GM12878 (cell line): ENCODE measurements at regions not wholly inside any gene's neighbourhood (a gene's known extent, or its start where the extent isn't known, plus 50 kb on each side); places are given as distances from the start of the nearest gene placed in this dataset.
"Not testable (repeated sequence)": the region's sequence is repeated elsewhere in the genome, so short reads cannot be mapped to it uniquely, and the experiment has no call there.

ENCODE experiments used
- ATAC-seq: fragments of 200-7000 bp; cut with Tn5 transposase; 3 replicates; pipeline ENCODE4 v1.9.1; 2020; ENCODE audit warnings: mild to moderate bottlenecking, moderate library complexity
- BruUV-seq: library from RNA; stranded (reverse); fragments of 400-500 nt; replicated peaks from 2 replicates; lab custom pipeline; 2021; lab: Mats Ljungman, UMichigan
- CTCF ChIA-PET: fragments of 300-600 bp; sonication (Branson Sonifier 250); formaldehyde crosslinking; extraction: SDS; loops from one replicate; lab custom pipeline; 2021; ENCODE audit warnings: inconsistent platforms; lab: Yijun Ruan, JAX
- POLR2A ChIA-PET: fragments of 350-600 bp; formaldehyde crosslinking; extraction: SDS; loops from one replicate; lab custom pipeline; 2021; ENCODE audit warnings: inconsistent platforms; lab: Charles Lee
- RAD21 ChIA-PET: fragments of 300-600 bp; sonication (Branson Sonifier 250); formaldehyde crosslinking; loops from one replicate; lab custom pipeline; 2023; ENCODE audit warnings: antibody characterized with exemption; ENCODE audit not compliant: unreplicated experiment; lab: Charles Lee
- SMC1A ChIA-PET: fragments of 300-600 bp; sonication (Branson Sonifier 250); formaldehyde crosslinking; loops from one replicate; lab custom pipeline; 2023; ENCODE audit not compliant: unreplicated experiment, uncharacterized antibody; lab: Charles Lee
- DNase-seq: peaks from one replicate; pipeline ENCODE4 v3.0.0-alpha.2; 2011; ENCODE audit warnings: low read depth, low spot score
- FAIRE-seq: peaks from 3 replicates; lab custom pipeline; 2011; peaks lifted over from hg19 to GRCh38; lab: Jason Lieb, UNC
- H2AFZ ChIP-seq: 2 replicates; pipeline ENCODE4 v1.6.0; 2011; ENCODE audit warnings: low read depth, low read length, control low read depth; ENCODE audit not compliant: control insufficient read depth
- H3K27ac ChIP-seq: 2 replicates; pipeline ENCODE4 v1.5.1; 2011; ENCODE audit warnings: control low read depth; ENCODE audit not compliant: control insufficient read depth, insufficient read depth
- H3K27me3 ChIP-seq, 2 experiments: replicated peaks in 1 of 2; 2 replicates each; pipeline versions ENCODE4 v1.6.0 to v1.6.1; 2011; ENCODE audit warnings: low read length in 1 of 2; ENCODE audit not compliant: control insufficient read depth in 2 of 2, insufficient read depth in 2 of 2
- H3K36me3 ChIP-seq, 2 experiments: 2 replicates each; pipeline ENCODE4 v1.5.1; 2011; ENCODE audit warnings: low read length in 1 of 2; ENCODE audit not compliant: control insufficient read depth in 2 of 2, insufficient read depth in 2 of 2
- H3K4me1 ChIP-seq: 2 replicates; pipeline ENCODE4 v1.6.1; 2011; ENCODE audit warnings: mild to moderate bottlenecking, low read length, moderate library complexity, mixed read lengths; ENCODE audit not compliant: control insufficient read depth, insufficient read depth
- H3K4me2 ChIP-seq: 2 replicates; pipeline ENCODE4 v1.6.0; 2011; ENCODE audit warnings: control low read depth; ENCODE audit not compliant: control insufficient read depth, insufficient read depth
- H3K4me3 ChIP-seq: fragments of 200-600 bp; sonication (generic); 2 replicates; pipeline ENCODE4 v1.5.1; 2016
- H3K79me2 ChIP-seq: 2 replicates; pipeline ENCODE4 v1.6.0; 2011; ENCODE audit warnings: low read length; ENCODE audit not compliant: control insufficient read depth, insufficient read depth
- H3K9ac ChIP-seq: 2 replicates; pipeline ENCODE4 v1.8.0; 2011; ENCODE audit warnings: low read length, control low read depth, mixed read lengths; ENCODE audit not compliant: control insufficient read depth, insufficient read depth
- H3K9me3 ChIP-seq: replicated peaks from 3 replicates; pipeline ENCODE4 v1.5.1; 2011; ENCODE audit warnings: mild to moderate bottlenecking, low read length; ENCODE audit not compliant: control insufficient read depth, insufficient read depth
- H4K20me1 ChIP-seq: 2 replicates; pipeline ENCODE4 v1.6.0; 2011; ENCODE audit not compliant: control insufficient read depth, insufficient read depth
- CBX3 ChIP-seq: fragments of 200-600 bp; sonication (generic); IDR thresholded peaks from 2 replicates; pipeline ENCODE4 v1.6.1; 2016; ENCODE audit warnings: low read depth, borderline replicate concordance
- CHD1 ChIP-seq: IDR thresholded peaks from 2 replicates; pipeline ENCODE4 v1.6.1; 2012; ENCODE audit warnings: low read depth, low read length, improper control_type of control experiment
- CHD2 ChIP-seq: IDR thresholded peaks from 2 replicates; pipeline ENCODE4 v1.6.1; 2011; ENCODE audit warnings: low read depth, low read length, improper control_type of control experiment, borderline replicate concordance
- IKZF1 ChIP-seq: fragments of 450-650 bp; conservative IDR thresholded peaks from 2 replicates; pipeline ENCODE4 v1.6.1; 2017; ENCODE audit warnings: antibody characterized with exemption, mild to moderate bottlenecking
- MEF2A ChIP-seq: IDR thresholded peaks from 2 replicates; pipeline ENCODE4 v1.6.1; 2011; ENCODE audit warnings: low read depth, mild to moderate bottlenecking, low read length, moderate library complexity; ENCODE audit not compliant: insufficient read depth
- NBN ChIP-seq: fragments of 450-650 bp; IDR thresholded peaks from 2 replicates; pipeline ENCODE4 v1.6.1; 2016
- NFIC ChIP-seq: IDR thresholded peaks from 2 replicates; pipeline ENCODE4 v1.6.1; 2012; ENCODE audit warnings: low read depth, mild to moderate bottlenecking, inconsistent platforms, low read length, moderate library complexity
- RFX5 ChIP-seq: IDR thresholded peaks from 2 replicates; pipeline ENCODE4 v1.6.1; 2011; ENCODE audit warnings: low read depth, low read length, improper control_type of control experiment
- TCF3 ChIP-seq: IDR thresholded peaks from 2 replicates; pipeline ENCODE4 v1.6.1; 2012; ENCODE audit warnings: low read depth, mild to moderate bottlenecking, low read length, borderline replicate concordance; ENCODE audit not compliant: insufficient read depth
- ZBED1 ChIP-seq: IDR thresholded peaks from 2 replicates; pipeline ENCODE4 v1.6.1; 2016; ENCODE audit warnings: borderline replicate concordance
- ZZZ3 ChIP-seq: IDR thresholded peaks from 2 replicates; pipeline ENCODE4 v1.6.1; 2011; ENCODE audit warnings: low read depth; ENCODE audit not compliant: control insufficient read depth, insufficient read length
- WGBS: methylation state at CpG from one replicate; pipeline ENCODE4 v1.1.6; 2016; ENCODE audit warnings: low lambda C conversion rate; ENCODE audit not compliant: insufficient replicate concordance, insufficient coverage; ENCODE audit errors: missing lambda C conversion rate; 5-methylcytosine and 5-hydroxymethylcytosine counted together
- in situ Hi-C: fragments of 300-500 bp; cut with MboI; formaldehyde crosslinking; loops from 9 replicates; pipeline ENCODE4 v1.14.3; 2018; ENCODE audit warnings: mixed read lengths
- intact Hi-C: fragments of 100-400 bp; cut with micrococcal nuclease; formaldehyde crosslinking; loops from one replicate; pipeline ENCODE4 v1.14.2; 2022; ENCODE audit not compliant: unreplicated experiment
- TF ChIP-seq, protein P1 (sequence below): fragments of 450-650 bp; IDR thresholded peaks from 2 replicates; pipeline ENCODE4 v1.6.1; 2014; ENCODE audit warnings: mild to moderate bottlenecking
- TF ChIP-seq, protein P2 (sequence below): IDR thresholded peaks from 2 replicates; pipeline ENCODE4 v1.6.1; 2012; ENCODE audit warnings: low read depth, low read length, improper control_type of control experiment
- TF ChIP-seq, protein P3 (sequence below): fragments of 450-650 bp; IDR thresholded peaks from 2 replicates; pipeline ENCODE4 v1.6.1; 2017; ENCODE audit warnings: mild to moderate bottlenecking, moderate library complexity

DNA sequence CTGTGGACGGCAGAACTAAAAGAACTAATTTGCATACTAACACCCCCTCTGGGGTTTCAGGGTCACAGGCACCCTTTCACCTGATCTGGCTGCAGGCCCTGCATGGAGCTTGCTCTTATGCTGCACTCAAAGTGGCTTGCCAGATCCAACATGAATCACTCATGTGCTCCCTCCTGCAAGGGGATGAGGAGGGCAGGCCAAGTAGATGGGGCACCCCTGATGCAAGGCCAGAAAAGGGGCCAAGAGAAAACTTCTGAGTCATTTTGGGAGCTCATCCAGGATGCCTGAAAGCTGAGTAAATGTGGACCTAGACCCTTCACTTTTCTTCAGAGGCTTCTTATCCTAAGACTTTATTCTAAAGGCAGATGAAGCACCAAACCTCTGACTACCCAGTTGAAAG is 558.5 kb upstream of the PTGER4 start (continued):
- TF ChIP-seq, protein P1, sequence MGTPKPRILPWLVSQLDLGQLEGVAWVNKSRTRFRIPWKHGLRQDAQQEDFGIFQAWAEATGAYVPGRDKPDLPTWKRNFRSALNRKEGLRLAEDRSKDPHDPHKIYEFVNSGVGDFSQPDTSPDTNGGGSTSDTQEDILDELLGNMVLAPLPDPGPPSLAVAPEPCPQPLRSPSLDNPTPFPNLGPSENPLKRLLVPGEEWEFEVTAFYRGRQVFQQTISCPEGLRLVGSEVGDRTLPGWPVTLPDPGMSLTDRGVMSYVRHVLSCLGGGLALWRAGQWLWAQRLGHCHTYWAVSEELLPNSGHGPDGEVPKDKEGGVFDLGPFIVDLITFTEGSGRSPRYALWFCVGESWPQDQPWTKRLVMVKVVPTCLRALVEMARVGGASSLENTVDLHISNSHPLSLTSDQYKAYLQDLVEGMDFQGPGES = no peak
- TF ChIP-seq RFX5 = no peak
- TF ChIP-seq NBN = no peak
- no peak for TF ChIP-seq TCF3

DNA sequence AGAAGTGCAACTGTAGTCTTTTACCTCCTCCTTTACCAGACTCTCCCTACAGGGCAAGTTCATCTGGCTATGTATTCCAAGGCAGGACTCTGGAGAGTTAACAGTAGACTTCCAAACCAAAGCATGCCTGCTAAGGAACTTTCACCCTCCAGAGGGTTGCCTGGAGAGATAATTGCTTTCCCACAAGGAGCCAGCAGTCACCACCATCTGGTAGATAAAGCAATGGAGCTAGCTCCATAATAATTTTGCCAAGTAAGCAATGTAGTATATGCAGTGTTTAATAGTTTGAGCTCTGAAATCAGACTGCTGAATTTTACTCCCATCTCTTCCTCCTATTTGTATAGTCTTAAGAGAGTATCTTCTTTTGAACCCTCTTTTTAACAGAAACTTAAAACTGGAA is 566.8 kb upstream of the PTGER4 start:
- Histone ChIP-seq H3K9ac (no peak overlapping the region), H3K27ac (no peak overlapping the region)
- no TSS peak for BruUV-seq
- no peak for TF ChIP-seq ZBED1
- no peak for TF ChIP-seq NFIC
- TF ChIP-seq RFX5 = no peak
- TF ChIP-seq CBX3 = no peak
- TF ChIP-seq CHD2 = no peak
- TF ChIP-seq, protein P2, sequence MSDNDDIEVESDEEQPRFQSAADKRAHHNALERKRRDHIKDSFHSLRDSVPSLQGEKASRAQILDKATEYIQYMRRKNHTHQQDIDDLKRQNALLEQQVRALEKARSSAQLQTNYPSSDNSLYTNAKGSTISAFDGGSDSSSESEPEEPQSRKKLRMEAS = no peak
- TF ChIP-seq, protein P3, sequence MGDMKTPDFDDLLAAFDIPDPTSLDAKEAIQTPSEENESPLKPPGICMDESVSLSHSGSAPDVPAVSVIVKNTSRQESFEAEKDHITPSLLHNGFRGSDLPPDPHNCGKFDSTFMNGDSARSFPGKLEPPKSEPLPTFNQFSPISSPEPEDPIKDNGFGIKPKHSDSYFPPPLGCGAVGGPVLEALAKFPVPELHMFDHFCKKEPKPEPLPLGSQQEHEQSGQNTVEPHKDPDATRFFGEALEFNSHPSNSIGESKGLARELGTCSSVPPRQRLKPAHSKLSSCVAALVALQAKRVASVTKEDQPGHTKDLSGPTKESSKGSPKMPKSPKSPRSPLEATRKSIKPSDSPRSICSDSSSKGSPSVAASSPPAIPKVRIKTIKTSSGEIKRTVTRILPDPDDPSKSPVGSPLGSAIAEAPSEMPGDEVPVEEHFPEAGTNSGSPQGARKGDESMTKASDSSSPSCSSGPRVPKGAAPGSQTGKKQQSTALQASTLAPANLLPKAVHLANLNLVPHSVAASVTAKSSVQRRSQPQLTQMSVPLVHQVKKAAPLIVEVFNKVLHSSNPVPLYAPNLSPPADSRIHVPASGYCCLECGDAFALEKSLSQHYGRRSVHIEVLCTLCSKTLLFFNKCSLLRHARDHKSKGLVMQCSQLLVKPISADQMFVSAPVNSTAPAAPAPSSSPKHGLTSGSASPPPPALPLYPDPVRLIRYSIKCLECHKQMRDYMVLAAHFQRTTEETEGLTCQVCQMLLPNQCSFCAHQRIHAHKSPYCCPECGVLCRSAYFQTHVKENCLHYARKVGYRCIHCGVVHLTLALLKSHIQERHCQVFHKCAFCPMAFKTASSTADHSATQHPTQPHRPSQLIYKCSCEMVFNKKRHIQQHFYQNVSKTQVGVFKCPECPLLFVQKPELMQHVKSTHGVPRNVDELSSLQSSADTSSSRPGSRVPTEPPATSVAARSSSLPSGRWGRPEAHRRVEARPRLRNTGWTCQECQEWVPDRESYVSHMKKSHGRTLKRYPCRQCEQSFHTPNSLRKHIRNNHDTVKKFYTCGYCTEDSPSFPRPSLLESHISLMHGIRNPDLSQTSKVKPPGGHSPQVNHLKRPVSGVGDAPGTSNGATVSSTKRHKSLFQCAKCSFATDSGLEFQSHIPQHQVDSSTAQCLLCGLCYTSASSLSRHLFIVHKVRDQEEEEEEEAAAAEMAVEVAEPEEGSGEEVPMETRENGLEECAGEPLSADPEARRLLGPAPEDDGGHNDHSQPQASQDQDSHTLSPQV = no peak
- no peak for TF ChIP-seq IKZF1
- TF ChIP-seq ZZZ3 = no peak
- no peak for TF ChIP-seq MEF2A
- no peak for TF ChIP-seq CHD1
- TF ChIP-seq, all 136 proteins: peak for 0
- ChIA-PET SMC1A (no interaction called here), RAD21 (no interaction called here), POLR2A (no interaction called here), CTCF (interaction anchor here (0.6 kb wide), 1 partner anchor 24 kb away, joined by 3 read pairs; no protein-coding TSS in a partner anchor)
- Histone ChIP-seq H3K27me3 (no peaks in the 10 kb centered on the region), H3K79me2 (no peaks in the 10 kb centered on the region), H3K4me1 (no peaks in the 10 kb centered on the region), H3K36me3 (no peaks in the 10 kb centered on the region), H4K20me1 (no peaks in the 10 kb centered on the region), H3K4me2 (no peak overlapping the region), H3K4me3 (no peak overlapping the region), H3K9me3 (no peaks in the 10 kb centered on the region), H2AFZ (no peak overlapping the region)
- ATAC-seq (no peak), FAIRE-seq (no peak), DNase-seq (no peak)
- intact Hi-C loops = no loop called here
- in situ Hi-C loops = no loop called here

DNA sequence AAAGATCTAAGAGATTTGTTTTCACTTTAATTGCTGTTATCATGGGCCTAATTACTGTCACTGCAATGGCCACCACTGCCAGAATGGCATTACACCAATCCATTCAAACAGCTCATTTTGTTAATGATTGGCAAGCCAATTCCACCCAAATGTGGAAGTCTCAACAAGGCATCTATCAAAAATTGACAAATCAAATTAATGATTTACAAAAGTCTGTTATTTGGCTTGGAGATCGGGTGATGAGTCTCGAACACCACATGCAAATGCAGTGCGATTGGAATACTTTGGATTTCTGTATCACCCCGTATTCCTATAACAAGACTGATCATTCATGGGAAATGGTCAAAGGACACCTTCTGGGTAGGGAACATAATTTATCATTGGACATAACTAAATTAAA is 568.7 kb upstream of the PTGER4 start:
- BruUV-seq, H3K27me3 ChIP-seq, POLR2A ChIA-PET, H3K4me2 ChIP-seq, H3K27ac ChIP-seq, H3K79me2 ChIP-seq, H4K20me1 ChIP-seq, in situ Hi-C loops, ATAC-seq, H3K4me1 ChIP-seq, SMC1A ChIA-PET, H3K4me3 ChIP-seq, H3K9ac ChIP-seq, FAIRE-seq, intact Hi-C loops, H2AFZ ChIP-seq, H3K36me3 ChIP-seq, H3K9me3 ChIP-seq, RAD21 ChIA-PET, DNase-seq, CTCF ChIA-PET: not testable (repeated sequence)
- 50% methylated on average over 4 of the region's 4 CpGs for WGBS
